Activated effector memory CD4-positive, alpha-beta T cell treated with Interleukin-2 at 50 U/mL for 16 hours (primary cell): ENCODE measurements at regions not wholly inside any gene's neighbourhood (a gene's known extent, or its start where the extent isn't known, plus 50 kb on each side); places are given as distances from the start of the nearest gene placed in this dataset.
"Not testable (repeated sequence)": the region's sequence is repeated elsewhere in the genome, so short reads cannot be mapped to it uniquely, and the experiment has no call there.

Experiments
- DNase-seq: peaks from one replicate; pipeline ENCODE4 v3.0.0-alpha.2; 2020

- no peak for DNase-seq
Observed at GRCh38 chr17:45651145-45651709, 132.9 kb upstream of the CRHR1 start.

- DNase-seq, result no peak
Observed at GRCh38 chr17:45653616-45654015, 130.5 kb upstream of the CRHR1 start.

GRCh38 chr17:45656527-45657181, 127.5 kb upstream of the CRHR1 start:
- no peak for DNase-seq

GRCh38 chr17:45660474-45660873, 123.6 kb upstream of the CRHR1 start:
- no peak for DNase-seq

- no peak for DNase-seq
Observed at GRCh38 chr17:45662432-45662831, 121.7 kb upstream of the CRHR1 start.

GRCh38 chr17:45663772-45664171, 120.3 kb upstream of the CRHR1 start:
- no peak for DNase-seq

GRCh38 chr17:45664921-45665320, 119.2 kb upstream of the CRHR1 start:
- no peak for DNase-seq

- no peak for DNase-seq
Observed at GRCh38 chr17:45666046-45666600, 118.0 kb upstream of the CRHR1 start.

GRCh38 chr17:45666641-45667040, 117.5 kb upstream of the CRHR1 start:
- no peak for DNase-seq

- no peak for DNase-seq
Observed at GRCh38 chr17:45667591-45668171, 116.4 kb upstream of the CRHR1 start.

- DNase-seq, result no peak
Observed at GRCh38 chr17:45668316-45668715, 115.8 kb upstream of the CRHR1 start.

GRCh38 chr17:45672301-45672700, 111.8 kb upstream of the CRHR1 start:
- DNase-seq, result no peak

GRCh38 chr17:45672792-45673191, 111.3 kb upstream of the CRHR1 start:
- no peak for DNase-seq

GRCh38 chr17:45673759-45674158, 110.4 kb upstream of the CRHR1 start:
- DNase-seq, result not testable (repeated sequence)

GRCh38 chr17:45675012-45675411, 109.1 kb upstream of the CRHR1 start:
- DNase-seq, result no peak

GRCh38 chr17:45675892-45676291, 108.2 kb upstream of the CRHR1 start:
- no peak for DNase-seq

- DNase-seq, result no peak
Observed at GRCh38 chr17:45676695-45677094, 107.4 kb upstream of the CRHR1 start.

- DNase-seq, result no peak
Observed at GRCh38 chr17:45677770-45678169, 106.3 kb upstream of the CRHR1 start.

- no peak for DNase-seq
Observed at GRCh38 chr17:45679426-45679825, 104.7 kb upstream of the CRHR1 start.

GRCh38 chr17:45680360-45680759, 103.8 kb upstream of the CRHR1 start:
- DNase-seq, result no peak

- DNase-seq, result no peak
Observed at GRCh38 chr17:45681706-45682105, 102.4 kb upstream of the CRHR1 start.

- DNase-seq, result no peak
Observed at GRCh38 chr17:45686250-45686649, 97.9 kb upstream of the CRHR1 start.

GRCh38 chr17:45687594-45687993, 96.5 kb upstream of the CRHR1 start:
- DNase-seq, result no peak

GRCh38 chr17:45688353-45688752, 95.8 kb upstream of the CRHR1 start:
- DNase-seq, result no peak
